ELR (cell line): ENCODE measurements at regions not wholly inside any gene's neighbourhood (a gene's known extent, or its start where the extent isn't known, plus 50 kb on each side); places are given as distances from the start of the nearest gene placed in this dataset.
"Not testable (repeated sequence)": the region's sequence is repeated elsewhere in the genome, so short reads cannot be mapped to it uniquely, and the experiment has no call there.

Experiments used
- DNase-seq: peaks from one replicate; pipeline ENCODE4 v3.0.0-alpha.2; 2015; ENCODE audit warnings: low read depth

DNA sequence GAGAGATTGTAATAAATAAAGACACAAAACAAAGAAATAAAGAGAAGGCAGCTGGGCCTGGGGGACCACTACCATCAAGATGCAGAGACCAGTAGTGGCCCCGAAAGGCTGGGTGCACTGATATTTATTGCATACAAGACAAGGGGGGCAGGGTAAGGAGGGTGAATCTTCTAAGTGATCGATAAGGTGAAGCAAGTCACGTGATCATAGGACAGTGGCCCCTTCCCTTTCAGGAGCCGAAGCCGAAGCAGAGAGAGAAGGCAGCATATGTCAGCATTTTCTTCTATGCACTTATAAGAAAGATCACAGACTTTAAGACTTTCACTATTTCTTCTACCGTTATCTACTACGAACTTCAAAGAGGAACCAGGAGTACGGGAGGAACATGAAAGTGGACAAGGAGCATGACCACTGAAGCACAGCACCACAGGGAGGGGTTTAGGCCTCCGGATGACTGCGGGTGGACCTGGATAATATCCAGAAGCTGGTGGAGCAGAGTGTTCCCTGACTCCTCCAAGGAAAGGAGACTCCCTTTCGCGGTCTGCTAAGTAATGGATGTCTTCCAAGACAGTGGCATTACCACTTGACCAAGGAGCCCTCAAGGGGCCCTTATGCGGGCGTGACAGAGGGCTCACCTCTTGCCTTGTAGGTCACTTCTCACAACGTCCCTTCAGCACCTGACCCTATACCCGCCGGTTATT lies 126.4 kb downstream of the RBM46 start:
- not testable (repeated sequence) for DNase-seq

- DNase-seq, result peak; percentile 26
Measured at GRCh38 chr4:154908168-154908567, 127.1 kb downstream of the RBM46 start.

GRCh38 chr4:154911097-154911496 lies 130.0 kb downstream of the RBM46 start:
- peak; percentile 14 for DNase-seq

DNA sequence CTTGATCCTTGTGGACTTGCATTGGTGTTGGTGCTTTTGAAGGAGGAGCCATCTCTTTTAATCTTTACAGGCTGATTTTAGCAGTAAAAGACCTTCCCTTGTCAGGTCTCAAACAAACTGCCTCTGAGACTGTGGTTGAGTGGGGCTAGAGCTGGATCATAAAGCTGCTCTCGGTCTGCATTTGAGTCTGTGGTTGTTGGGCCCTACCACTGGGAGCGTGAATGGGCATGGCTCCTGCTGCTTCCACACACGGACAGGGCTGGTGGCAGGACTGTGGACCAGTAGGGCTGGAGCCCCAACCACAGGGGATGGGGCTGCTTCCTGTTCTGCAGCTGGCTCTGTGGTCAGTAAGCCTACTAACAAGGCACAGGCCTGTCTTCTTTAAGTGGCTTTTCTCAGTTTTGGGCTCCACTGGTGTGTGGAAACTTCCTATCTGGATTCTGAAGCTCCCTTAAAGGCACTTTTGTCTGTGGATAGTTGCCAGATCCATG lies 130.6 kb downstream of the RBM46 start:
- DNase-seq, result no peak

- DNase-seq, result no peak
Measured at GRCh38 chr4:154916068-154916467, 135.0 kb downstream of the RBM46 start.

- no peak for DNase-seq
Measured at GRCh38 chr4:154927126-154927680, 146.1 kb downstream of the RBM46 start.

- peak; percentile 31 for DNase-seq
Measured at GRCh38 chr4:154928640-154929257, 147.7 kb downstream of the RBM46 start.

DNA sequence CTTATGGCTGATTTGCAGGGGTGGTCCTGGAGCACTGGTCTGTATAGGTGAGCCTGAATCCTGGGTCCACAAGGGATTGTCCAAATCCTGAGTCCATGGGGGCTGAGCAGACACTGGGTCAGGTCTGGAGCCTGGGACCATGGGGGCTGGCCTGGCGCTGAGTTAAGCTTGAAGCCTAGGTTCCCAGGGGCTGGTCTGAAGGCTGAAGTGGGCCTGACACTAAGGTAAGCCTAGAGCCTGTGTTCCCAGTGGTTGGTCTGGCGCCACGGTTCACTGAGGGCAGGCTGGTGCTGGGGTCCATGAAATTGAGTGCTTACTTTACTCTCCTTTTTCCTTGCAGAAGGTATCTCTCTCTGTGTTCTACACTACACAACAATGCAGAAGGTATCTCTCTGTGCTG lies 155.8 kb downstream of the RBM46 start:
- DNase-seq, result no peak

- no peak for DNase-seq
Measured at GRCh38 chr4:154939851-154940250, 158.8 kb downstream of the RBM46 start.

GRCh38 chr4:154942176-154942575 lies 161.1 kb downstream of the RBM46 start:
- no peak for DNase-seq

DNA sequence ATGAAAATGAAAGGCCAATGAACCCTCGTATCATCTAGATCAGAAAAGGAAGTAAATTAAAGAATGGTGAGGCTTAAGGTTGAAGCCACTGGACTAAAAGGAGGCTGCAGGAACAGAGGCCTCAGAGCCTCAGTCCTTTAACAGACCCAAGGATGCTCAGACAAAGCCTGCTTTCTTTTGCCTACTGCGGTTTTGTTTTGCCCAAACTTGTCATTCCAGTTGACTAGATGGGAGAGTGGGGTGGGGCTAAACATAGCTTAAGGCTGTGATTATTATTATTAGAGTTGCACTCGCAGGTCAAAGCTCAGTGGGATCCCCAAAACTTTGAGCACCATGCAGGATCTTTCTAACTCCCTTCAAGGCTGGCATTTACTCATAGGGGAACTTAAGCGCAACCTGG lies 163.9 kb downstream of the RBM46 start:
- no peak for DNase-seq

DNA sequence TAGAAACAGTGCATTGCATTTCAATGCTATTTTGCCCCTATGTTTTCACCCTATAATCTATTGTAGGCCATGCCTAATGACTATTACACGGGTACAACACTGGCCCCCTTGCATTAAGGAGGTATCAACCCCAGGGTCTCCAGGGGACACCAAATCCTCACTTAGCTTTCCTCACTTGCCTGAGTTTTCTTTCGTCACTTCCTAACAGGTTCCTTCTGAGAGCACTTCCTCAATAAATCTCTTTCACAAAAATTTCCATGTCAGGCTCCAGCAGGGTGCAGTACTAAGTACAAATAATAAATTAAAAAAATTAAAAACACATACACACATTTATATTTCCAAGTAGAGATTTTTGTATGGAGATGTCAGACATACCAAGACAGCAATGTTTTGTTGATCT lies 165.0 kb downstream of the RBM46 start:
- DNase-seq, result no peak

DNA sequence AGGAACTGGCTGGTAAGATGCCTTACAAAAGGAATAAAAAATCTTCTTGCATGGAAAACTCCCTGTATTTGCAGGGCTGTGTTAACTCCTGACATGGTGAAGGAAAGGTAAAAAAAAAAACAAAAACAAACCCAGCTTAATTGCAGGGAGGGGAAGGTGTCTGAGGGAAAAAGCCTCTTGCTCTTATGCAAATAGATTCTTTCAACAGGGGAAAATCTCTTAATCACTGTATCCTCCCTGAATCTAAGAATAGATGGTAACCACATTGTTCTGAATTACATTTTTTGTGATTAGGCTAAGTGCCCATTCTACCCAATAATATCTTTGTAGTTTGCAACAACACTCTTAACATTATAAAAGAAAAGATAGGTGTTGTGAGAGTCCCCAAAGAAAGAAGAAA lies 172.6 kb downstream of the RBM46 start:
- DNase-seq, result no peak

GRCh38 chr4:154954117-154954516 lies 173.0 kb downstream of the RBM46 start:
- DNase-seq, result no peak

DNA sequence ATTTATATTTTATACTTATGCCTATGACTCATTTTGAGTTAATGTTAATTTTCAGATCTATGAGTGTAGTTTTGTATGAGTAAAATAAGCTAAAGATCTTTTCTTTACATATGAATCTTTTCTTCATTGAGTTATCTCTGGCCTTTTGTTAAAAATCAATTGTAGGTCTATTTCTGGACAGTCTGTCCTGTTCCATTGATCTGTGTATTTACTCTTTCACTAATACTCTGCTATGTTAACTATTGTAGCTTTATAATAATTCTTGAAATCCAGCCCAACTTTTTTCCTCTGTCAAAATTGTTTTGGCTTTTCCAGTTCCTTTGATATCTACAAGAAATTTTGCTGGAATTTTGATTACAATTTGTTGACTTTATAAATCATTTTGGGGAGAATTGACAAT lies 177.0 kb downstream of the RBM46 start:
- no peak for DNase-seq

DNA sequence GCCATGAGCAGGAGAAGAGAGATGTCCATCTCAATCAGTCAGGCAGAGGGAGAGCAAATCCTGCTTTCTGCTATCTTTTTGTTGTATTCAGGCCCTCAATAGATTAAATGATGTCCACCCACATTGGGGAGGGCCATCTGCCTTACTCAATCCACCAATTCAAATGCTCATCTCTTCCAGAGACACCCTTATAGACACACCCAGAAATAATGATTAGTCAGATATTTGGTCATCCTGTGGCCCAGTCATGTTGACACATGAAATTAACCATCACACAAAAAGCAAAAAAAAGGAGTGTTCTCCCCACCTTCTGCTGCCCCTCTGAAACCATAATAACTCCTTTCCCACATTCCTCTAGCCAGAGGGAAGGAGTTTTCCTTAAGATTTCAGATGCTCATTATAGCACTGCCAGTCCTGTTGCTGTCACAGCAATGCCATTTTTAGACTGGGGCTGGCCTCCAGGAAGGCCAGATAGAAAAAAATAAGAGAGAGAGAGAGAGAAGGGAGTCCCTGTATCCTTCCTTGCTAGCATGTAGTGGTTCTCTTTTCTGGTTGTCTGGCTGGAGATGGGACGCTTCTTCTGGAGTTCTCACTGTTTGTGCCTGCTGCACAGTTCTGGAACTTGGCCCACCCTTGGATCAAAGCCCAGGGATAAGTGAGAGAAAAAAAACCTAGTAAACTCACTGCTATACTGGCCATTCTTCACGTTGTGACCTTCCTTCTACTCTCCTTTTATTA lies 177.7 kb downstream of the RBM46 start:
- DNase-seq, result no peak

- no peak for DNase-seq
Measured at GRCh38 chr4:154959756-154960155, 178.7 kb downstream of the RBM46 start.

GRCh38 chr4:154960476-154960875 lies 179.4 kb downstream of the RBM46 start:
- no peak for DNase-seq

- no peak for DNase-seq
Measured at GRCh38 chr4:154961263-154961662, 180.2 kb downstream of the RBM46 start.

GRCh38 chr4:154973244-154974035 lies 192.4 kb downstream of the RBM46 start:
- DNase-seq, result no peak

- no peak for DNase-seq
Measured at GRCh38 chr4:154977228-154977627, 196.2 kb downstream of the RBM46 start.
